ENCODE measurements at regions not wholly inside any gene's neighbourhood (a gene's known extent, or its start where the extent isn't known, plus 50 kb on each side); places are given as distances from the start of the nearest gene placed in this dataset.

DNA sequence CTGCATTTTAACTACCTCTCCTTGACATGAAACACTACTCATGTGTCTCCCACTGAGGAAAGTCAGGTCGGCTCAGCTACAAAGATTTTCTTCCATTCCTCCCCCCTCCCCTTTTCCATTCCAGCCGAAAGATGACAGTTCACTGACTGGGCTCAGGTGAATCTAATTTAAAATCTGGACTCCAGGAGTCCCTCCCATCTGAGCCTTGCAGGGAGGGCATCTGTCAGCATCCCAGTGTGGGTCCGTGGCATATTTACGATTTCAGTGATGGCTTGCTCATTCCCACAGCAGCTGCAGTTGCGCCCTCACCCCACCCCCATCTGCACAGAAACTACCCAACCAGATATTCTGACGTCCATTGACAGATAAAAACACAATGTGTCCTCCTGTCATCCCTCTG, 153.7 kb upstream of the ARRDC4 start:
- H3K27ac ChIP-seq (ENCODE audit: low read length) = no peak overlapping the region
- H3K4me3 ChIP-seq (ENCODE audit: low read length) = no peak overlapping the region
- H3K27me3 ChIP-seq (ENCODE audit: insufficient read depth, low read length) = no peaks in the 10 kb centered on the region
- H3K4me1 ChIP-seq (ENCODE audit: insufficient read depth, low read length) = no peaks in the 10 kb centered on the region
- H3K36me3 ChIP-seq (ENCODE audit: insufficient read depth, low read depth, low read length) = no peaks in the 10 kb centered on the region
- H3K9me3 ChIP-seq (ENCODE audit: insufficient read depth, low read depth, low read length) = peaks cover 8% of the 10 kb centered on the region; the same call in 1 of the 2 replicates
- H3K9ac ChIP-seq (ENCODE audit: low read depth, low read length) = no peak overlapping the region

DNA sequence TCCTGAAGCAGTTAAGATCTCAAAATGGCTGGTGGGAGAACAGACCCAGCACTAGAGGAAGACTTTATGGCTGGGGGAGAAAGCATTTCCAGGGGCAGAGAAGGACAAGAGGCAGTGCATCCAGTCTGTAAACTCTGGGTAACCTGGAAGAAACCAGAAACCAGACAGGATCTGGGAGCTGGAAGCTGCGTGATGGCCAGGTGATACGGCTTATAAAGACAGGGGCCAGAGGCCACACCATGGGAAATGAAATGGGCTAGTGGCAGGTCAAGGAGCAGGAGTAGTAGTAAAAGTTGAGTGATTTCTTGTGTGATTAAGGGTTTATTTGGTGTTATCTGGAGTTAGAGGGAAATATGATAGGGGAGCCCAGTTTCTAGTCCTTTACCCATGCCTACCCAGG, 144.7 kb upstream of the ARRDC4 start:
- H3K36me3 ChIP-seq (ENCODE audit: insufficient read depth, low read depth, low read length) = no peaks in the 10 kb centered on the region
- no peak overlapping the region for H3K9ac ChIP-seq (ENCODE audit: low read depth, low read length)
- H3K4me3 ChIP-seq (ENCODE audit: low read length) = no peak overlapping the region
- H3K27ac ChIP-seq (ENCODE audit: low read length) = no peak overlapping the region
- H3K4me1 ChIP-seq (ENCODE audit: insufficient read depth, low read length) = no peaks in the 10 kb centered on the region
- no peaks in the 10 kb centered on the region for H3K27me3 ChIP-seq (ENCODE audit: insufficient read depth, low read length)
- H3K9me3 ChIP-seq (ENCODE audit: insufficient read depth, low read depth, low read length) = peaks cover 6% of the 10 kb centered on the region; the same call in 1 of the 2 replicates

GRCh38 chr15:97817276-97817890, 143.1 kb upstream of the ARRDC4 start:
- no peaks in the 10 kb centered on the region for H3K4me1 ChIP-seq (ENCODE audit: insufficient read depth, low read length)
- no peak overlapping the region for H3K27ac ChIP-seq (ENCODE audit: low read length)
- no peak overlapping the region for H3K9ac ChIP-seq (ENCODE audit: low read depth, low read length)
- H3K27me3 ChIP-seq (ENCODE audit: insufficient read depth, low read length) = no peaks in the 10 kb centered on the region
- H3K36me3 ChIP-seq (ENCODE audit: insufficient read depth, low read depth, low read length) = no peaks in the 10 kb centered on the region
- no peak overlapping the region for H3K4me3 ChIP-seq (ENCODE audit: low read length)
- H3K9me3 ChIP-seq (ENCODE audit: insufficient read depth, low read depth, low read length) = no peaks in the 10 kb centered on the region

GRCh38 chr15:97836003-97836402, 124.5 kb upstream of the ARRDC4 start:
- Histone ChIP-seq H3K27ac (ENCODE audit: low read length) (no peak overlapping the region), H3K36me3 (ENCODE audit: insufficient read depth, low read depth, low read length) (no peaks in the 10 kb centered on the region), H3K9ac (ENCODE audit: low read depth, low read length) (no peak overlapping the region), H3K4me3 (ENCODE audit: low read length) (no peak overlapping the region), H3K4me1 (ENCODE audit: insufficient read depth, low read length) (no peaks in the 10 kb centered on the region), H3K9me3 (ENCODE audit: insufficient read depth, low read depth, low read length) (no peaks in the 10 kb centered on the region), H3K27me3 (ENCODE audit: insufficient read depth, low read length) (no peaks in the 10 kb centered on the region)

DNA sequence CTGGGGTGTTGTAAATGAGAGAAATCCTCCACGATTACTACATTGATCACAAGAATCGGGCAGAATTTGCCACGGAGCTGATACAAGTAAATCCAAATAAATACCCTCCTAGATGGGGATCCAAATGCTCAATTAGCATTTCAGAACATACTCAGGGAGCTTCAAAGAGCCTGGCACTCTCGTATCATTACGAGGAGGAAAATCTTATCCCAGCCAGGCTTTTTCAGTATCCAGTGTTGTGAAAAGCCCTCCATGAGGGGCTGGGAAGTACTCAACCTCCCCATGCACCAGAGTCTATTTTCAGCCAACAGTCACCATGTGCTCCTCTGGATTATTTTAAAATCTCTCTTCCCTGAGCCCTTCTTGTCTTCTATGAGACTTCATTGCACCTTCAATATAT, 122.6 kb upstream of the ARRDC4 start:
- Histone ChIP-seq H3K27ac (ENCODE audit: low read length) (no peak overlapping the region), H3K36me3 (ENCODE audit: insufficient read depth, low read depth, low read length) (no peaks in the 10 kb centered on the region), H3K4me1 (ENCODE audit: insufficient read depth, low read length) (no peaks in the 10 kb centered on the region), H3K4me3 (ENCODE audit: low read length) (no peak overlapping the region), H3K27me3 (ENCODE audit: insufficient read depth, low read length) (no peaks in the 10 kb centered on the region), H3K9ac (ENCODE audit: low read depth, low read length) (no peak overlapping the region), H3K9me3 (ENCODE audit: insufficient read depth, low read depth, low read length) (no peaks in the 10 kb centered on the region)

- Histone ChIP-seq H3K27ac (ENCODE audit: low read length) (no peak overlapping the region), H3K9me3 (ENCODE audit: insufficient read depth, low read depth, low read length) (no peaks in the 10 kb centered on the region), H3K4me3 (ENCODE audit: low read length) (no peak overlapping the region), H3K4me1 (ENCODE audit: insufficient read depth, low read length) (no peaks in the 10 kb centered on the region), H3K36me3 (ENCODE audit: insufficient read depth, low read depth, low read length) (no peaks in the 10 kb centered on the region), H3K9ac (ENCODE audit: low read depth, low read length) (no peak overlapping the region), H3K27me3 (ENCODE audit: insufficient read depth, low read length) (no peaks in the 10 kb centered on the region)
Observed at GRCh38 chr15:97838606-97839210, 121.8 kb upstream of the ARRDC4 start.

DNA sequence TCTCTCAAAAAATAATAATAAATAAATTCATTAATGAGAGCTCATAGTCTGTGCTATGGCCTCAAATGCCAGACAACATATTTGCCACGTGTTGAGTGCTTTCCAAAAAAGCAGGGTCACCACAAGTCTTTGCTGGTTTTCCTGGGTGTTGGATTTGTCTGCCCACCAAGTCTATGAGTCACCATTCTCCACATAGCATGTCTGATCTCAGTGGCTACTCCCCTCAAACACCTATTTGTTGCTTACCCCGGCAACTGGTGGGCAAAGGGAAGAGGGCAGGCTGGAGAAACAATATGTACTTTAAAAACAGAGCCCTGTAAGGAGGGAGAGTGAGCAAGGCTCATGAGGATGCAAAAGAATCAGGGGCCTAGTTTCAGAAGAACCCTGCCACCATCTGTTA, 120.0 kb upstream of the ARRDC4 start:
- H3K4me1 ChIP-seq (ENCODE audit: insufficient read depth, low read length) = no peaks in the 10 kb centered on the region
- no peaks in the 10 kb centered on the region for H3K36me3 ChIP-seq (ENCODE audit: insufficient read depth, low read depth, low read length)

DNA sequence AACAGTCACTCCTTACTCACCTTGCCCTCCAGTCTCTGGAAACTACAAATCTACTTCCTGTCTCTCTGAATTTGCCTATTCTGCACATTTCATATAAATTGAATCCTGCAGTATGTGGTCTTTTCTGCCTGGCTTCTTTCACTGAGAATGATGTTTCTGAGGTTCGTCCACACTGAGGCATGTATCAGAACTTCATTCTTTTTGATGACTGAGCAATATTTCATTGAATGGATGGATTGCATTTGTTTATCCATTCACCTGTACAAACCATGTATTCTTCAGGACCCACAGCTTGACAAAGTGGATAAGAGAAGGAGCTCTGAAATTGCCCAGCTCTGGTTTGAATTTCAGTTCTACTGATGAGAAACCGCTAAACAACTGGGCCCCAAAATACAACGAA, 118.9 kb upstream of the ARRDC4 start:
- no peaks in the 10 kb centered on the region for H3K27me3 ChIP-seq (ENCODE audit: insufficient read depth, low read length)
- no peak overlapping the region for H3K4me3 ChIP-seq (ENCODE audit: low read length)
- H3K9me3 ChIP-seq (ENCODE audit: insufficient read depth, low read depth, low read length) = no peaks in the 10 kb centered on the region
- H3K27ac ChIP-seq (ENCODE audit: low read length) = no peak overlapping the region
- H3K9ac ChIP-seq (ENCODE audit: low read depth, low read length) = no peak overlapping the region
- H3K36me3 ChIP-seq (ENCODE audit: insufficient read depth, low read depth, low read length) = no peaks in the 10 kb centered on the region
- no peaks in the 10 kb centered on the region for H3K4me1 ChIP-seq (ENCODE audit: insufficient read depth, low read length)

More for the DNA sequence above, 120.0 kb upstream of the ARRDC4 start:
- H3K9me3 ChIP-seq (ENCODE audit: insufficient read depth, low read depth, low read length) = no peaks in the 10 kb centered on the region
- H3K27me3 ChIP-seq (ENCODE audit: insufficient read depth, low read length) = no peaks in the 10 kb centered on the region
- no peak overlapping the region for H3K9ac ChIP-seq (ENCODE audit: low read depth, low read length)
- H3K27ac ChIP-seq (ENCODE audit: low read length) = no peak overlapping the region
- H3K4me3 ChIP-seq (ENCODE audit: low read length) = no peak overlapping the region

DNA sequence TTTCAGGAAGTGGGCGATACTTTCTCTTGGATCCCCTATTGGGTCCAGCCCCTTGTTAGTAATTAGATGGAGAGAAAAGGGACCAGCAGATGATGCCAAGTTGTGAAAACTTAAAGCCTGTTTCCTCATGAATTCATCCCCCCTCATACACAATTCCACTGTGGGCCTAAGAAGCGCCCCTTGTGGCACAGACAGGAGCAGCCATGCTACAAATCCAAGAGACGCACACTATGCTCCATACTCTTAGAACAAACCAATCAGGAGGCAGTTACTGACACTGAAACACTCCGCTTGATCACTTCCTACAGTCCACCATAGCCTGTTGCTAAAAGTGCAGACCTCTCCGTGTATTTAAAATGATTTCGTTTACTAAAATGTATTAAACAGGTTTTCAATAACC, 111.3 kb upstream of the ARRDC4 start:
- Histone ChIP-seq H3K9ac (ENCODE audit: low read depth, low read length) (no peak overlapping the region), H3K27ac (ENCODE audit: low read length) (no peak overlapping the region), H3K4me1 (ENCODE audit: insufficient read depth, low read length) (no peaks in the 10 kb centered on the region), H3K36me3 (ENCODE audit: insufficient read depth, low read depth, low read length) (no peaks in the 10 kb centered on the region), H3K9me3 (ENCODE audit: insufficient read depth, low read depth, low read length) (no peaks in the 10 kb centered on the region), H3K27me3 (ENCODE audit: insufficient read depth, low read length) (no peaks in the 10 kb centered on the region), H3K4me3 (ENCODE audit: low read length) (no peak overlapping the region)

DNA sequence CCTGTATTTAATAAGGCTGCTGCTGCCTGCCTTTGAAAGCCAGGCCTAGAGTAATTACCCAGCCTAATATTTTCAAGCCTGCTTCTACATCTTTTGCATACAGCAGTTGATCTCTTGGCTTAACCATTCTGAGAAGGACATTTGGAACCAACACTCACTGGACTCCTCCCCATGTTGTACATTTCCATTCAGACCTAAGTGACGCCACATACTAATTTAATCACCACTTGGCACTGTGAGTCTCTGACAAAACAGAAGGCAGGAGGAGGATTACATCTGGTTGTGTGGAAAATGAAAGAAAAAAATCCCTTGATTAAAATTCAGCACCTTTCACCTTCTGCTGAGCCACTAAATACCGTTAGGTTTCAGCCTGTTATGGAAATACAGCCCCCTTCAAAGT, 102.2 kb upstream of the ARRDC4 start:
- Histone ChIP-seq H3K36me3 (ENCODE audit: insufficient read depth, low read depth, low read length) (no peaks in the 10 kb centered on the region), H3K9me3 (ENCODE audit: insufficient read depth, low read depth, low read length) (no peaks in the 10 kb centered on the region), H3K27me3 (ENCODE audit: insufficient read depth, low read length) (no peaks in the 10 kb centered on the region), H3K4me3 (ENCODE audit: low read length) (no peak overlapping the region), H3K9ac (ENCODE audit: low read depth, low read length) (no peak overlapping the region), H3K4me1 (ENCODE audit: insufficient read depth, low read length) (no peaks in the 10 kb centered on the region), H3K27ac (ENCODE audit: low read length) (no peak overlapping the region)

- Histone ChIP-seq H3K27me3 (ENCODE audit: insufficient read depth, low read length) (no peaks in the 10 kb centered on the region), H3K36me3 (ENCODE audit: insufficient read depth, low read depth, low read length) (no peaks in the 10 kb centered on the region), H3K27ac (ENCODE audit: low read length) (no peak overlapping the region), H3K4me3 (ENCODE audit: low read length) (no peak overlapping the region), H3K4me1 (ENCODE audit: insufficient read depth, low read length) (no peaks in the 10 kb centered on the region), H3K9ac (ENCODE audit: low read depth, low read length) (no peak overlapping the region), H3K9me3 (ENCODE audit: insufficient read depth, low read depth, low read length) (no peaks in the 10 kb centered on the region)
Observed at GRCh38 chr15:97861529-97862260, 98.8 kb upstream of the ARRDC4 start.

DNA sequence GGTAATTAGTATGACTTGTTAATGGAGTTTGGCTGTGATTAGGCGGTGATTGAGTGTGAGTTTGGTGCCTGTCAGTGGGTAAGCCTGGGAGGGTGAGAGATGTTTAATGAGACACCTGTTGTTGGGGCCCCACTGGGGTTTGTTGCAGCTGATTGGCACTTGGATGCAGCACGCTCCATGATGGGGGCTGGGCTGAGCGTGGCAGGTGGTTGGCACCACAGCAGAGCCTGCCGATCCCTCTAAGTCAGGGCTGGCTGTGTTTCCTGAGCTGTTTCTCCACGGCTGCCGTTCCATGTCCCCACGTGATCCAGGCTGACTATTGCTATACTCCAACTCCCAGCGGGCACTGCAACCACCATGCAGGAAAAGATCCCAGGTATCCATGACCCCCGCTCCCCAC, 93.5 kb upstream of the ARRDC4 start:
- H3K27ac ChIP-seq (ENCODE audit: low read length) = no peak overlapping the region
- H3K4me3 ChIP-seq (ENCODE audit: low read length) = no peak overlapping the region
- no peak overlapping the region for H3K9ac ChIP-seq (ENCODE audit: low read depth, low read length)
- no peaks in the 10 kb centered on the region for H3K9me3 ChIP-seq (ENCODE audit: insufficient read depth, low read depth, low read length)
- H3K36me3 ChIP-seq (ENCODE audit: insufficient read depth, low read depth, low read length) = no peaks in the 10 kb centered on the region
- H3K27me3 ChIP-seq (ENCODE audit: insufficient read depth, low read length) = no peaks in the 10 kb centered on the region
- H3K4me1 ChIP-seq (ENCODE audit: insufficient read depth, low read length) = no peaks in the 10 kb centered on the region

Data from iPS-20b (cell line).